Endodermal cell (in vitro differentiated cells): ENCODE measurements at regions not wholly inside any gene's neighbourhood (a gene's known extent, or its start where the extent isn't known, plus 50 kb on each side); places are given as distances from the start of the nearest gene placed in this dataset.

Experiments used
- DNase-seq: peaks from one replicate; pipeline ENCODE4 v3.0.0-alpha.2; 2017
- H3K27ac ChIP-seq: 2 replicates; pipeline ENCODE4 v1.5.1; 2013; ENCODE audit warnings: mild to moderate bottlenecking, low read depth, low read length, moderate library complexity
- H3K27me3 ChIP-seq: 2 replicates; pipeline ENCODE4 v1.6.1; 2013; ENCODE audit warnings: mild to moderate bottlenecking, low read length, moderate library complexity; ENCODE audit not compliant: insufficient read depth, control insufficient read depth, poor library complexity, severe bottlenecking
- H3K36me3 ChIP-seq: 2 replicates; pipeline ENCODE4 v1.7.0; 2013; ENCODE audit warnings: mild to moderate bottlenecking, low read length, moderate library complexity; ENCODE audit not compliant: control insufficient read depth, insufficient read depth
- H3K4me1 ChIP-seq: one replicate; pipeline ENCODE4 v1.7.0; 2013; ENCODE audit warnings: low read length; ENCODE audit not compliant: control insufficient read depth, insufficient read depth
- H3K4me3 ChIP-seq: 2 replicates; pipeline ENCODE4 v1.5.1; 2013; ENCODE audit warnings: mild to moderate bottlenecking, low read length, moderate library complexity
- H3K9ac ChIP-seq: 2 replicates; pipeline ENCODE4 v1.6.1; 2013; ENCODE audit warnings: mild to moderate bottlenecking, low read length, moderate library complexity; ENCODE audit not compliant: poor library complexity, severe bottlenecking; ENCODE audit errors: extremely low read depth
- H3K9me3 ChIP-seq: 2 replicates; pipeline ENCODE4 v1.6.1; 2013; ENCODE audit warnings: mild to moderate bottlenecking, low read length, moderate library complexity; ENCODE audit not compliant: control insufficient read depth
- H3K27ac Mint-ChIP-seq: 2 replicates; pipeline ENCODE4 v1.8.0; 2020; ENCODE audit warnings: mixed read lengths
- H3K27me3 Mint-ChIP-seq: 2 replicates; pipeline ENCODE4 v1.8.0; 2021; ENCODE audit warnings: mild to moderate bottlenecking, mixed read lengths; ENCODE audit not compliant: insufficient read depth
- H3K36me3 Mint-ChIP-seq: 2 replicates; pipeline ENCODE4 v1.8.0; 2020; ENCODE audit warnings: low read depth, mixed read lengths
- H3K4me1 Mint-ChIP-seq: 2 replicates; pipeline ENCODE4 v1.8.0; 2020; ENCODE audit warnings: mixed read lengths
- H3K4me3 Mint-ChIP-seq: 2 replicates; pipeline ENCODE4 v1.8.0; 2020; ENCODE audit warnings: mild to moderate bottlenecking, moderate library complexity, mixed read lengths
- H3K9me3 Mint-ChIP-seq: 2 replicates; pipeline ENCODE4 v1.8.0; 2020; ENCODE audit warnings: mild to moderate bottlenecking, mixed read lengths
- CTCF ChIP-seq: fragments of 200-600 bp; sonication (generic); conservative IDR thresholded peaks from 2 replicates; pipeline ENCODE4 v1.5.0; 2021; ENCODE audit warnings: antibody characterized with exemption, mild to moderate bottlenecking
- WGBS, 2 experiments: methylation state at CpG; one replicate each; pipeline versions ENCODE4 v1.1.5 to v1.1.7; 2013; ENCODE audit warnings: missing lambda C conversion rate in 2 of 2, mixed read lengths in 1 of 2; ENCODE audit not compliant: insufficient coverage in 1 of 2, insufficient read length in 1 of 2; 5-methylcytosine and 5-hydroxymethylcytosine counted together

- Histone ChIP-seq H3K27ac (no peak overlapping the region), H3K4me3 (no peak overlapping the region), H3K27me3 (no peaks in the 10 kb centered on the region), H3K4me1 (no peaks in the 10 kb centered on the region), H3K36me3 (no peaks in the 10 kb centered on the region), H3K9me3 (no peaks in the 10 kb centered on the region), H3K9ac (no peak overlapping the region)
- Mint-ChIP-seq H3K27me3 (peaks cover 1% of the 10 kb centered on the region), H3K27ac (no peak overlapping the region), H3K4me1 (no peaks in the 10 kb centered on the region), H3K36me3 (no peaks in the 10 kb centered on the region), H3K9me3 (no peaks in the 10 kb centered on the region), H3K4me3 (no peak overlapping the region)
- no peak for TF ChIP-seq CTCF
- no peak for DNase-seq
- WGBS, 2 experiments: 95 to 100% methylated on average over 2 of the region's 3 CpGs
Observed at GRCh38 chr5:129228577-129228976, 134.0 kb downstream of the ISOC1 start.

- Mint-ChIP-seq H3K27ac (no peak overlapping the region), H3K36me3 (no peaks in the 10 kb centered on the region), H3K9me3 (no peaks in the 10 kb centered on the region), H3K4me1 (peaks cover 7% of the 10 kb centered on the region), H3K4me3 (no peak overlapping the region), H3K27me3 (no peaks in the 10 kb centered on the region)
- DNase-seq: no peak
- Histone ChIP-seq H3K27ac (no peak overlapping the region), H3K9ac (no peak overlapping the region), H3K4me3 (no peak overlapping the region), H3K9me3 (no peaks in the 10 kb centered on the region), H3K27me3 (no peaks in the 10 kb centered on the region), H3K36me3 (no peaks in the 10 kb centered on the region), H3K4me1 (no peaks in the 10 kb centered on the region)
- TF ChIP-seq CTCF: no peak
- WGBS, 2 experiments: 92 to 100% methylated on average over 1 to 2 of the region's 2 CpGs
Observed at GRCh38 chr5:129241755-129242154, 147.2 kb downstream of the ISOC1 start.

- 86 to 88% methylated on average over 1 of the region's 1 CpG for WGBS, 2 experiments
- no peaks in the 10 kb centered on the region for H3K27me3 ChIP-seq
- H3K4me1 Mint-ChIP-seq: peaks cover 7% of the 10 kb centered on the region
- no peak for TF ChIP-seq CTCF
- H3K9me3 ChIP-seq: no peaks in the 10 kb centered on the region
- no peak overlapping the region for H3K9ac ChIP-seq
- no peaks in the 10 kb centered on the region for H3K27me3 Mint-ChIP-seq
- DNase-seq: no peak
- H3K4me3 Mint-ChIP-seq: no peak overlapping the region
- H3K36me3 ChIP-seq: no peaks in the 10 kb centered on the region
- H3K4me1 ChIP-seq: no peaks in the 10 kb centered on the region
- no peaks in the 10 kb centered on the region for H3K9me3 Mint-ChIP-seq
- H3K36me3 Mint-ChIP-seq: no peaks in the 10 kb centered on the region
- no peak overlapping the region for H3K27ac Mint-ChIP-seq
- no peak overlapping the region for H3K4me3 ChIP-seq
- H3K27ac ChIP-seq: no peak overlapping the region
Observed at GRCh38 chr5:129243039-129243438, 148.5 kb downstream of the ISOC1 start.
